CD4-positive, alpha-beta T cell treated with Interleukin-6 at 100 ng/mL for 8 hours (primary cell): ENCODE measurements at regions not wholly inside any gene's neighbourhood (a gene's known extent, or its start where the extent isn't known, plus 50 kb on each side); places are given as distances from the start of the nearest gene placed in this dataset.
"Not testable (repeated sequence)": the region's sequence is repeated elsewhere in the genome, so short reads cannot be mapped to it uniquely, and the experiment has no call there.

Source experiments
- DNase-seq: peaks from one replicate; pipeline ENCODE4 v3.0.0-alpha.2; 2020; ENCODE audit warnings: mixed read lengths, low spot score

DNA sequence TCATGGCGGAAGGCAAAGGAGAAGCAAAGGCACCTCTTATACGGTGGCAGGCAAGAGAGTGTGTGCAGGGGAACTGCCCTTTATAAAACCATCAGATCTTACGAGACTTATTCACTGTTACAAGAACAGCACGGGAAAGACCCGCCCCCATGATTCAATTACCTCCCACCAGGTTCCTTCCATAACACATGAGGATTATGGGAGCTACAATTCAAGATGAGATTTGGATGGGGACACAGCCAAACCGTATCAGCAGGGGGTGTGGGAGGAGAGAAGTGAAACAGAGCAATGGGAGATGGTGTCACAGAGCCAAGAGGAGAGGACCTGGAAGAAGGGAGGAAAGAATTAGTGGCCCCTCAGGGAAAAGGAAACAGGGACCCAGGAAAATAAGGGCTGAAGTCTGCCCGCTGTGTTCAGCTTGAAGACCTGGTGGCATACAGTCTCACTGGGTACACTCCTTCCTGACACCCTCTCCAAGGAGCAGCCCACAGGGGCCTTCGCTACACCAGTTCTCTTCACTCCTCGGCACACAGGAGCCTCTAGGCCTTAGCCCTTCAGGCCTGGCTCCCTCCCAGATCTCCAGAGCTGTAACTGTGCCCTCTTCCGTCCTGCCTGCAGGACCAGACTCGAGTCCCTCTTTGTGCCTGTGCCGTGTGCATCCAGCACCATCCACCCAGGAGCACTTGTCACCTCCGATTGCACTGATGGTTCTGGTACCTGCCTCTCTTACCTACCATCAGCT lies 262.1 kb downstream of the EIPR1 start:
- DNase-seq, result no peak

DNA sequence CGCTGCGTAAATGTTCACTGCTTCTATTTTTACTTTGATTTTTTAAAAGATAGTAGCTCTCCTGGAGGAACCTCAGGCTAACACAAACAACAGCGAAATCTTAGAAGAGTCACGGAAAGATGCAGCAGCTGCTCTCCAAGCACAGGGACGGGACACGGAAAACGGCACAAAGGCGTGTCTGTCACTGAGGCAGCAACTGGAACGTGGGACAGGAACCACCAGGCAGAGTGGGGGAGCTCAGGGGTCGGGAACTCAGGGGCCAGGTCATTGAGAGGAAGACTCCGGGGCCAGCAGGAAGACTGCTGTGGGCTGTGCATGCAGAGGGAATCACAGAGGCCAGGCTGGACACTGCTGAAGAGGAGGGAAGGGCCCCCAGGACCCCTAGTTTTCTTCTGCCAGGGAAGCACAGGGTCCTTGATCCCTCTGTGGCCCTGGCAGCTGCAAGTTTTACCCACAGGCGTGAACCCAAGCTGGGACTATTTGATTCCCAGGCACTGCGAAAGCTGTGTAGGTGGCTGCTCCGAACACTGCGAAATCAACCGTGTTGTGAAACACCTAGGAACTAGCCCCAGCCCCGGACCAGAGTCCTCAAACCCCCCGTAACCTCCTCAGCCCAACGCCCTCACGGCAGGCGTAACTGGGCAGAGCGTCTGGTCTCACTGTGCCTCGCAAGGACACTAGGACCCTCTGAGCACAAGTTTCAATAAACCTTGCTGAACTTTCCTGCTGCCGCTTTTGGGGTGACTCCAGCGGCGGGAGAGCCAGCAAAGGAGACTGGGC lies 263.0 kb downstream of the EIPR1 start:
- DNase-seq, result no peak

DNA sequence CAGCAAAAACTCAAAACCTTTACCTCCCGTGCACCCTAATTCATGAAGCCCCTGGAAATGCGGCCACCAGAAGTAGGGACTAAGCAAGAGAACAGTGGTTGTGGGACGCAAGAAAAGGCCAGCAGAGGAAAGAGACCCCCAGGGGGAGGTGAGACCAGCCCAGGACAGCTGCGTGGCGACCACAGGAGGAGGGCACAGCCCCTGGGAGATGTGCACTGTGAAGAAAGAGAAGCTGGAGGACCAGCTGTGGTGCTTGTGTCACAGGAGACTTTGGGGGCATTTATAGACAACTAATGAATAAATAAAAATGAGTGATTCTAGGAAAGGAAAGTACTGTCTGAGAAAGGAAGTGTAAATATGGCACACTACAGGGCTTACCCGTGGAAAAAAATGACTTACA lies 263.8 kb downstream of the EIPR1 start:
- no peak for DNase-seq

DNA sequence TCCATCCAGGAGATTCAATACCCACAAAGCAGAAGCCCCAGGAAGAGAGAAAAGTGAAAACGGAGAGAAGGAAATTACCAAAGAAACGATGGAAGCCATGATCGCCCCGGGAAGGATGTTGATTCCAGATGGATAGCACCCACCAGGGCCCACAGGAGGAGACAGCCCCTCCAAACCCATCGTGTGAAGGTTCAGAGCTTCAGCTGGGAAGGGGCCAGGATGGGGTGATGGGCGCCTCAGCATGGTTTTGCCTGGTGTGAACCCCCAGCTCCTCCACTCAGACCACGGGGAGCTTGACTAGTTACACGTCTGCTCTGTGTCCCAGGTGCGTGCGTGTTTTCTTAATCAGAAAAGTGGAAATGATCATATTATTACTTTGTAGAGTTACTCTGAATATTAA lies 264.5 kb downstream of the EIPR1 start:
- no peak for DNase-seq

DNA sequence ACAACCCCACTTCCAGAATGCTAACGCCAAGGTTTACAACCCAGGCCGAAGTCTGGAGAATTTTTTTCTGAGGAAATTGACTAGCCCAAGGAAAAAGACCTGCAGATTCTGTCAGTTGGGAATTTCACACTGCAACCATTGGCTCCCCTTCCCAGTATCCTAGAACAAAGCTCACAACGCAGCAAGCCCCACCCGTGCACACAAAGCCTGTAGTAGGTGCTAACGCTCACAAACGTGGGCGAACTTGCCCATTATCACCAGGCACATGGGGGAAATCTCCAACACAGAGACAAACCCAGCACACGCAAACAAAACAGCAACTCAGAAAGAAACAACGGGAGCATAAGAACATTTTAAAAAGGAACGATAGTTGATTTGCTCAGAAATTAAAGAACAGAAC lies 265.1 kb downstream of the EIPR1 start:
- DNase-seq, result no peak

DNA sequence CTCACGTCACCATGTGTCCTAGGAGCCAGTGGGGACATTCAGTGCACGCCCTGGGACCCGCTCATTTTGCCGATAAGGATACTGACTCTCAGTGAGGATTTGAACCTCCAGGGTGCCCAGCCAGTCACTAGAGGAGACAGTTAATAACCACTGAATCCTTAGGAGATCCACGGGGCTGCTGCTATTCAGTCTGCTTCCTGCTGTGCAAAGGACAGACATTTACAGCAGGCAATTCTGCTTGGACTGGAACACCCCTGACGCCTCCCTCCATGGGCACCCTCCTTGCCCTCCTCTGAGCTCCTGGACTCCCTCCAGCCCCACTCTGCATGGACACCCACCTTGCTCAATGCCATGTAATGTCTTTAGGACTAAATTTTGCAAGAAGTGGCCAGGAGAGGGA lies 265.5 kb downstream of the EIPR1 start:
- no peak for DNase-seq

DNA sequence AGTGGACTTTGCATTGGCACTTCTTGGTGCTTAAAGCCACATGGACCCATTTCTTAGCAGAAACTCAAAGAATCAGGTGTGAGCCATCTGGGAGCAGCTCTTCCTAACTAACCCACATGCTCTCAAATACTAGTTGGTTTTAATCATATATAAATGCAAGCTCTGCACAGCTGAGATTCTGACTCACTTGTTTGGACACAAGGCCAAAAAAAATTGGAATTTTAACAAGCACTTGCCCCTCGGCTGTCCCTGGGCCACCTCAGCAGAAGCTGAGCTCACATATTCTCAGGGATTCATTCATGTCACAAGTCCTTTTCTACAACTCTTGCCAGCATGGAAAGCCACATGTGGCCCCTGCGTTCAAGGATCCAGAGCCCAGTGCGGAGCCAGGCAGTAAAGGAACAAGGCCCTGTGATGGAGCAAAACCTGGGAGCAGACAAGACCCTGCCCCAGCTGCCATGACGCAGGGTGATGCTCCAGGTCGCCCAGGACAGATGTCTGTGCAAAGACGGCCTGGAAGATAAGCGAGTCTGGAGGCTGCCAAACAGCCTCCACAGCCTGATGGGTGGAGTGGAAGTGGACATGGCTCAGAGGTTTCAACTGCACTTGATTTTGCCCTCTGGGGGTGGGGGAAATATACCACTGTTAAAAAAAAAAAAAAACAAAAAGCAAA lies 266.5 kb downstream of the EIPR1 start:
- no peak for DNase-seq

DNA sequence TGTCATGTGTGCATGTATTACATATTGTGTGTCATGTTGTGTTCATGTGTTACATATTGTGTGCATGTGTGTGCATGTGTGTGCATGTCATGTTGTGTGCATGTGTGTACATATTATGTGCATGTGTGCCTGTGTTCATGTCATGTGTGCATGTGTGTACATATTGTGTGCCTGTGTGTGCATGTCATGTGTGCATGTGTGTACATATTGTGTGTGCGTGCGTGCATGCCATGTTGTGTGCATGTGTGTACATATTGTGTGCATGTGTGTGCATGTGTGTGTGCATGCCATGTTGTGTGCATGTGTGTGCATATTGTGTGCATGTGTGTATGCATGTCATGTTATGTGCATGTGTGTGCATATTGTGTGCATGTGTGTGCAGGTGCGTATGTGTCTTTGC lies 267.1 kb downstream of the EIPR1 start:
- no peak for DNase-seq

DNA sequence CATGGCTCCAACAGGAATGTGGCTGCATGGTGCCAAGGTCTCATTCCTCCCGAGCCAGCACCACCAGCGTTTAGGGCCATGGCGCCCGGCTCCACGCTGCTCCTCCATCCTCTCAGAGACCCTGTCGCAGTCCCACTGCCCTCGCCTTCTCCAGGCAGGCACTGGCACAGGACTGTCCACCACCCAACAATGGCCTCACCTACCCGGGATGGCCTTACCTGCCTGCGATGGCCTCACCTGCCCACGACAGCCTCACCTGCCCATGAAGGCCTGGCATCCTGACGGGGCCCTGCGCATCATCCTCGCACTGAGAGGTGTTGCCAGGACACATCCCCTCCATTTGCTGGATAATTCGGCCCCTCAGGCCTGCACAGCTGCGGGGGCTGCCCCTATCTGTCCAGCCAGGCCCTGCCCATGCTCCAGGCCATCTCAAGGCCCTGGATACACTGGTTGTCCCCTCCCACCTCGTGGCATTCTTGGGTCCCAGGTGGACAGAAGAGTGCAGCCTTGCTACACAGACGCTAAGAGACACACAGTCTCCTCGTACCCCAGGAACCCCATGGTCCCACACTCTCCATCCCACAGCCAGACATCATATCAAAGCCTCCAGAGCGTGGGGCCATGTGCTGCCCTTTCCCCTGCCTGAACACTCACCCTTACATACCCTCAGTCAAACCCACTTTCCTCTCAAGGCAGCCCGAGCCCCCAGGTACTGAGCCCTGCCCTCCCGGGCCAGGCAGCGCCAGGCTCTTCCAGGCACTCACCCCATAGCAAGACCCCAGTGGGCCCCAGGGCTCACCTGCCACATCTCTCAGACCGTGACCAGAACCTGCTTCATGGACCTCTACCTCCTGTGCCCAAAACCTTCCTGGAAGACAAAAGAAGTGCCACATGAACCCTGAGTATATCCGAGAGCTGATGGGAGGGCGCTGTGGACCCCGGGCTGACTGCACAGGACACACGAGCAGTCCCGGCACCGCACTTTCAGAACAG lies 268.6 kb downstream of the EIPR1 start:
- DNase-seq, result no peak

DNA sequence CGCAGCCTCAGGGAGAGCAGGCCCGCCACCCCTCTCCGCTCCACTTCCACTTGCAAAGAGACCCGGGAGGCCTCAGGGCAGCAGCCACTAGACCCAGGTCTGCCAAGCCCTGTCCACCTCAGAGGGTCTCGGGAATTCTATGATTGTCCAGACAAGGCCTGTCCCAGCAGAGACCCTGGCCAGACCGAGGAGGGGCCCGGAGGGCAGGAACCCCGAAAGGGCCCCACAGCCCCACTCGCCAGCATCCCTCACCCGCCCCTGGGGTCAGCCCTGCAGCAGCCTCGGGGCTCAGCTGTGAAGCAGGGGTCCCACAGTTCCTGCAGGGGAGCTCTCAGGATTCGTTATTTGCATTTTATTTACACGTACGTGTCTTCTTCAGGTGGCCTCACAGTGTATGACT lies 269.5 kb downstream of the EIPR1 start:
- no peak for DNase-seq

DNA sequence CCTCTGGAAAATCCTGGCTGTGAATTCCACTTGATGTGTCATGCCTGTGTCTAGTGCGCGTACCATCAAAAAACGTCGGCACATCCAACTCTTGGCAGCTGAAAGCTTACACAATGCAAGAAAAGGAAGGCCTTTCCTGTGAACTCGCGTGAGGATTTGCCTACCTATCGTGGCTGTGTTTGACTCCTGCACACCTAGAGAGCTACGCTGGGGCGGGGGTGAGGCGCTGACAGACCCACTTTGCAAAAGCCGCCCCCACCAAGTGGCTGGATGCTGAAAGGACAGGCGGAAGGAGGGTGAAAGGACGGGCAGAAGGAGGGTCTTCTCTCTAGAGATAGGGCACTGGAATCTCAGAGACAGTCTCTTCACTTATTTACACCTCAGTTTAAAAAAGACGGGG lies 270.1 kb downstream of the EIPR1 start:
- no peak for DNase-seq

DNA sequence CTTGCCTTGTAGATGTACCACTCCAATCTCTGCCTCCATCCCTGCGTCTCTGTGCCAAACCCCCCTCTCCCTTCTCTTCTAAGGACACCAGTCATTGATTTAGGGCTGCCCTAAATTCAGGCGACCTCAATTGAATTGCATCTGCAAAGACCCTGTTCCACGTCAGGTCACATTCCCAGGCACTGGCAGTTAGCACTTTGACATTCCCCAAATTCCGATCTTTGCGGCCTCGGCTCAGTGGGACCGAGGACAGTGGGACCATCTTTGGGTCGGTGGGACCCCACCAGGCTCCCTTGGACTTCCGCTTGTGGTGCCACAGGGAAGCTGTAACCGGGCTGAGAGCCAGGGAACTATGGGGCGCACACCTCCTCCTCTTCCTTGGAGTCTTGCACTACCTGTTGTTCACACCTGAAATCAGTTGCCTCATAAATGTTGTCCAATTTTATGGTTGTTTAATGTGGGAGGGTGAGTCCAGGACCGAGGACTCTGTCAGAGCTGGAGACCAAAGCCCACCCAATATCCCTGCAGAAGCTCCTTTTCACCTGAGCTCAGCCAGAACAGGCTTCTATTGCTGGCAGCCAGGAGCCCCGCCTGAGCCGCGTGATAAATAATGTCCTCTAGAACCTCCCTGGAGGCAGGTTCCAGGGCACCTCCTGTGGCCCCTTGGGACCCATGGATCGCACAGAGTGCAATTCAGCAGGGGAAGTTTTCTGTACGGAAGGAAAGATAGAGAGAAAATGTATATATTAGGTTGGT lies 271.6 kb downstream of the EIPR1 start:
- no peak for DNase-seq

DNA sequence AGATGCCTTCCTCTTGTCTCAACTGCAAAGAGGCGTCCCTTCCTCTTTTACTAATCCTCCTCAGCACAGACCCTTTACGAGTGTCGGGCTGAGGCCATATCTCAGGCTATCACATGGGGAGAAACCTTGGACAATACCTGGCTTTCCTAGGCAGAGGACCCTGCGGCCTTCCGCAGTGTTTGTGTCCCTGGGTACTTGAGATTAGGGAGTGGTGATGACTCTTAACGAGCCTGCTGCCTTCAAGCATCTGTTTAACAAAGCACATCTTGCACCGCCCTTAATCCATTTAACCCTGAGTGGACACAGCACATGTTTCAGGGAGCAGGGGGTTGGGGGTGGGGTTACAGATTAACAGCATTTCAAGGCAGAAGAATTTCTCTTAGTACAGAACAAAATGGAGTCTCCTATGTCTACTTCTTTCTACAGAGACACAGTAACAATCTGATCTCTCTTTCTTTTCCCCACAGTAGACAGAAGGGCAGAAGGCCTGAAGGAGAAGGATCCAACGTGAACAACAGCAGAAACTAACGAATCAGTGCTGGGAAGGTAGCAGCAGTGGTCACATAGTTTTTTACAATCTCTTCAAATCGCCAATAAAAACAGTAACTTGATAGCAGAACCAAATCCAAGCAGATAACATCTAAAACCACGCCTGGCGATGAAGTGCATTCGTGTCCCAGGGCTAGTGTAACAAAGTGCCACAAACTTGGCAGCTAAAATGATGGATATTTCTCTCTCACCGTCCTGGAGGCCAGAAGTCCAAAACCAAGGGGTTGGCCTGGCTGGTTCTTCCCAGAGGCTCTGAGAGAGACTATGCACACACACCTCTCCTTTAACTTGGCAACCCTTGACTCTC lies 272.4 kb downstream of the EIPR1 start:
- not testable (repeated sequence) for DNase-seq

DNA sequence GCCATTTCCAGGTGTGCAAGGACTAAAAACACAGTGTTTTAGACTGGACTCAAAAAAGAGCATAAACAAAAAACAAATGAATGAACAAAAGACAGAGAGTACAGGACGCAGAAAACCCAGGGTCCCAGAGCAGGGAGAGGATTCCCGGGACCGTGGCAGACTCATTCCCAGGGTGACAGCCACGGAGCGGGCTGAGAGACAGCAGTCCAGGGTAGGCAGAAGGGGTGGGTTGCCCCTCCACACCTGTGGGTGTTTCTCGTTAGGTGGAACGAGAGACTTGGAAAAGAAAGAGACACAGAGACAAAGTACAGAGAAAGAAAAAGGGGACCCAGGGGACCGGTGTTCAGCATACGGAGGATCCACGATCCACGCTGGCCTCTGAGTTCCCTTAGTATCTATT lies 273.4 kb downstream of the EIPR1 start:
- no peak for DNase-seq

DNA sequence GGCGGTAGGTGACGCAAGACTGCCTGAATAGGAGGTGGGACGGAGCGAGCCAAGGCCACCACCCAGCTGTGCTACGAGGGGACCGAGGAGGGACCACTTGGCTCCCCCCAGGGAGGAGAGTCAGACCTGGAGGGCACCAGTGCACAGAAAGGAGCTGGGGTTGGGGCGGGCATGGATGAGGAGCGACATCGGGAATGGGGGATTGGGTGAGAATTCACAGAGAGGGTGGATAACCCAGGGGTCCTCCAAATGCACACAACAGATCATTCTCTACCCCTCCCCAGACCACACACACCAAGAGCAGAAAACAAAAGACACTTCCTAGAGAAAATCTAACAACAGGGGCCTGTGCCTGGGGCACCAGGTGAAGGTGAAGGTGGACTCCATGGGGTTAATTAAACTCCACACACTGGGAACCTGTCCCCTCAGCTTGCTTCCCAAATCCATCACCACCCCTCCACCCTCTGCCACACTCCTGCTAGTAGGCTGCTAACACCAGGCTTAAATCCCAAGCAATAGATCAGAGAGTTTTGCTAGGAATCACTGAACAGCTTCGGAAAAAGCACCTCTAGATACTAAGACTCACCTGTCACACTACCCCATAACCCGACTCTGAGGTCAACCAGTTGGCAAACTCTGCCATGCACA lies 274.6 kb downstream of the EIPR1 start:
- DNase-seq, result no peak

DNA sequence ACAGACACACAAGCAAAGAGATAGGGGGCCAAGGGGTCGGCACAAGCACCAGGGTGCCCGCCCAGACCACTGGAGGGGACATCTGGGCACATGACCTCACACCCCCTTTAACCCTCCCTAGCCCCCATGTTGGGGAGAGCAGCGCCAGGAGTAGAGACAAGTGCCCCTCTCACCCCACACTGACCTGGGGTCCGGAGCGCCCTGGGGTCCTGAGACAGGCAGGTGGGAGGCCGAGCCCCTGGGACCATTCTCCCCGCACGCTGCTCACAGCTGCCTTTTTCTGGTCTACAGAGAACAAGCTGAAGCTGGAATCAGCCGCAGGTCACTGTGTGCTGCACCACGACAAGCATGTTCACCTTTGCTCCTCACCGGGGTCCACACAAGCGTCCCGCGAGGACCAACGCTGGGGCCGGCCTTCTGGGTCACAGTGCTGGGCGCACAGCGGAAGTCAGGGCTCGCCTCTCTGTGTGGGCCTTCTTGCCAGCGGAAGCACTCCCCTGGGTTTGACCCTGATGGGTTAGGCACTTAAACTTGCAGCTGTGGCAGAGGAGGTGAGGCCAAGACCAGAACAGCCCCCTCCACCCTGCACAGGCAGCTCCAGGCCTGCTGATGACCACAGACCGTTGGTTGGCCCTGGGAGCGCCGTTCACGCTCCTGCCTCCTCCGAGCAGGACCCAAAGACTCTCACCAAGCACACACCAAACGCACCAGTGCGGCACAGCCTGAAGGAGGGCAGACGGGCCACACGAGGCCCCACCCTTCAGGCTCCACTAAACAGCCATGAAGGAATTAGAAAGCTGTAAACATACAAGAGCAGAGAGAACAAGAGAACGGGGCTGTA lies 275.3 kb downstream of the EIPR1 start:
- no peak for DNase-seq

DNA sequence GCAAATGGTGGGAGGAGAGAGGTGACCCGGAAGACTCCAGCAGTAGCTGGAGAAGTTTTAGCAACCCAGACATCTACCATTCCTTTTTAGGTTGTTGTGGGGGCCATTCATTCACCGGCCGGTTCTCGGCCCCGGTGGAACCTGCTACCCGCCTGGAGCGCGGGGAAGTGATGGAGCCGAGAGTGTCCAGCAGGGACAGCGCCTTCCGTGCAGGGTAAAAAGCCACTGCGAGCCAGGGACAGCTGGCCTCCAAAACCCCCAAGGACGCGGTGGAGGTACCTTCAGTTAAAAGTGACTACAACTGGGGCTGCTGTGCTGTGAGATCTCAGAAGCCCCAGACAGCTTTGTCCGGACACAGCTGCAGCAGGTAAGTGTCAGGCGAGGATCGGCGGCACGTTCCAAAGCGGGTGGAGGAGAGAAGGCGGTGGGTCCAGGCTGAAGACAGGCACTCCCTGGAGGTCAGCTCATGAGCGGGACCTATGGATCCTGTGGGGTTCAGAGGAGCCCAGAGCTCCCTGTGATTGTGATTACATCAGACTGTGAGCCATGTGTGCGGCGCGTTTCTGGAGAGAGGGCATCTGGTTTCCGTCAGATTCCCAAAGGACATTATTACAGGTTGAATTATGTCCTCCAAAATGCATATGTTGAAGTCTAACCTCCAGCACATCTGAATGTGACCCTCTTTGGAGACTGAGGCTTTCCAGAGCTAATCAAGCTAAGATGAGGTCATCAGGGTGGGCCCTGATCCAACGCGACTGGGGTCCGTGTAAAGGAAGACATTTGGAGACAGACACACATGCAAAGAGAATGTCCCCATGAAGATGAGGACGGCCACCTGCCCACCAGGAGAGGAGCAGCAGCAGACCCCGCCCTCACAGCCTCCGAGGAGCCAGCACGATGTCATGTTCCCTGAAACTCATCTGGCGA lies 276.3 kb downstream of the EIPR1 start:
- DNase-seq, result no peak

DNA sequence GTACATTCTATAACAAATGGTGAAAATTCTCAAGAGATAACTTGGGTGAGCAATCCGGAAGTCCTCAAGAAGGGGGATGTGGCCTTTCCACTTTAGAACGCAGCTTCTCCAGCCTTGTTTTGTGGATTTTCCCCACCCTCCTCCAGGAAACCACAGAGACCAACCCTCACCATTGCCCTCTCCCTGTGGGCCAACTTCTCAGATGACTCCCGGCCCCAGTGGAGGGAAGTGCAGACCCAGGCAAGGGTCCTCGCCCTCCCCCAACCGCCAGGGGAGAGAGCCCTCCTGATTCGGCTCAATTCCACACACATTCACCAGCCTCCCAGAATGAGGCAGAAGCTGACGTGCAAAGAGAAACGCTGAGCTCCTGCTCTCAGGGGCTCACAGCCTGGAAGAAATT lies 277.2 kb downstream of the EIPR1 start:
- no peak for DNase-seq
